Lung (tissue), 11 donors: ENCODE measurements at regions not wholly inside any gene's neighbourhood (a gene's known extent, or its start where the extent isn't known, plus 50 kb on each side); places are given as distances from the start of the nearest gene placed in this dataset.

Experiments
- ATAC-seq: fragments of 200-7000 bp; cut with Tn5 transposase; one replicate; pipeline ENCODE4 v1.9.1; 2020; ENCODE audit warnings: moderate number of reproducible peaks; ENCODE audit not compliant: insufficient read depth, low FRiP score
- DNase-seq, 3 donors: peaks; one replicate each; pipeline ENCODE4 v3.0.0-alpha.2; 2013 to 2017
- H3K27ac ChIP-seq, 2 donors: one replicate each; pipeline ENCODE4 v1.5.1; 2013; ENCODE audit warnings: mild to moderate bottlenecking in 2 of 2, moderate library complexity in 2 of 2, control low read depth in 1 of 2, inconsistent platforms in 1 of 2, low read depth in 1 of 2, low read length in 1 of 2
- H3K27me3 ChIP-seq, 3 donors: one replicate each; pipeline ENCODE4 v1.5.1; 2013; ENCODE audit warnings: low read length in 2 of 3; ENCODE audit not compliant: control insufficient read depth in 3 of 3, insufficient read depth in 3 of 3
- H3K36me3 ChIP-seq, 4 donors: one replicate each; pipeline ENCODE4 v1.5.1; 2013; ENCODE audit warnings: low read length in 4 of 4, mild to moderate bottlenecking in 1 of 4, moderate library complexity in 1 of 4; ENCODE audit not compliant: control insufficient read depth in 4 of 4, insufficient read depth in 4 of 4
- H3K4me1 ChIP-seq, 5 donors: one replicate each; pipeline ENCODE4 v1.5.1; 2013; ENCODE audit warnings: low read length in 5 of 5, mild to moderate bottlenecking in 2 of 5, moderate library complexity in 1 of 5; ENCODE audit not compliant: control insufficient read depth in 5 of 5, insufficient read depth in 5 of 5
- H3K4me3 ChIP-seq: one replicate; pipeline ENCODE4 v1.5.1; 2013; ENCODE audit warnings: mild to moderate bottlenecking, control low read depth, moderate library complexity
- H3K9ac ChIP-seq, 2 donors: one replicate each; pipeline ENCODE4 v1.5.1; 2013; ENCODE audit warnings: low read length in 2 of 2, control low read depth in 1 of 2; ENCODE audit not compliant: insufficient read depth in 1 of 2
- H3K9me3 ChIP-seq, 4 donors: one replicate each; pipeline ENCODE4 v1.5.1; 2013; ENCODE audit warnings: low read length in 3 of 4, mild to moderate bottlenecking in 1 of 4, moderate library complexity in 1 of 4; ENCODE audit not compliant: control insufficient read depth in 4 of 4, insufficient read depth in 3 of 4
- CTCF ChIP-seq: IDR thresholded peaks from 2 replicates; pipeline ENCODE4 v1.5.1; 2012; ENCODE audit warnings: mild to moderate bottlenecking; ENCODE audit errors: control extremely low read depth, extremely low read depth
- WGBS, 2 donors: extraction: QIAGEN DNeasy Blood & Tissue Kit; methylation state at CpG; one replicate each; pipeline ENCODE4 v1.1.7; 2013; 5-methylcytosine and 5-hydroxymethylcytosine counted together
- donor health status: control.
- donor health status: control.
- donor health status: Bipolar disorder and iron deficiency.
- donor health status: healthy.
- donor health status: DM: yes; HTN: yes; CAD: no.

GRCh38 chr21:43317959-43318358 lies 109.0 kb downstream of the SIK1 start:
- peaks cover 0 to 12% (median 1%) of the 10 kb centered on the region in 4 donors for H3K9me3 ChIP-seq
- no peak for DNase-seq

GRCh38 chr21:43317254-43317748 lies 109.6 kb downstream of the SIK1 start:
- no peak overlapping the region for H3K27ac ChIP-seq
- ATAC-seq, result no peak
- WGBS, 2 donors, result 95 to 96% methylated on average over 11 of the region's 11 CpGs

More at GRCh38 chr21:43317959-43318358, 109.0 kb downstream of the SIK1 start:
- Histone ChIP-seq H3K36me3 (no peaks in the 10 kb centered on the region), H3K4me3 (no peak overlapping the region), H3K9ac (no peak overlapping the region), H3K27me3 (no peaks in the 10 kb centered on the region), H3K27ac (no peak overlapping the region), H3K4me1 (peaks cover 0 to under 1% (median 0%) of the 10 kb centered on the region in 5 donors)
- ATAC-seq, result no peak
- no peak for TF ChIP-seq CTCF
- 79 to 86% methylated on average over 9 of the region's 9 CpGs for WGBS, 2 donors

DNA sequence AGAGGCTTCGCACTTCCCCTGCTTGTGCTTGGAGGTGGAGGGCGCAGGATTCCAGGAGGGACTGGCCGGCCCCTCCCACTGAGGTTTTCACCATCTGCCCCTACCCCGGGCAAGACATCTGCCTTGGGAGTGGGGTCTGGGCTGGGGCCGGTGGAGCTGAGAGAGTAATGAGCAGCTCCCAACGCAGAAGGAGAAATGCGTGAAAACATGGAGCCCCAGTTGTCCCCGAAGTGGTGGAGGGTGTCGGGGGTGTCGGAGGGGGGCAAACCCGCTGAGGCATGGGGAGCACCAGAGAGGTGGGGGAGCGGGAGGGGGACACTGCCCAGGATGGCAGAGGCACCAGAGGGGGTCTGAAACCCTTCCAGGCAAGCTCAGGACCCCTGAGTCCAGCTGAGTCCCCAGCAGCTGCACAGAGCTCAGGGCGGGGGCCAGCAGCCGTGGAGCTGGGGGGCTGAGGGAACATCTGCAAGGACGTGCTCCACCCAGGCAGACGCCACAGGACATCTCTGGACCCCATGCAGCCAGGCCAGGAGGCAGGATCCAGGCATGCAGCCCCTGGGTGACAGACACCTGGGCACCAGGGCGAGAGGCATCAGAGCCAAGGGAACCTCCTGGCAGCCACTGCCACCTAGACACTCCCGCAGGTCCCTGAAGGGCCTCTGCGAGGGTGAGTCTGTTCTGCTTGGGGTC lies 110.6 kb downstream of the SIK1 start:
- 89 to 94% methylated on average over 19 of the region's 19 CpGs for WGBS, 2 donors
- Histone ChIP-seq H3K4me1 (peaks cover 0 to 9% (median 0%) of the 10 kb centered on the region in 5 donors), H3K36me3 (no peaks in the 10 kb centered on the region), H3K27ac (no peak overlapping the region), H3K9ac (no peak overlapping the region), H3K9me3 (peaks cover 0 to 12% (median 1%) of the 10 kb centered on the region in 4 donors), H3K4me3 (no peak overlapping the region), H3K27me3 (no peaks in the 10 kb centered on the region)
- ATAC-seq (no peak), DNase-seq (no peak)
- no peak for TF ChIP-seq CTCF

More at GRCh38 chr21:43317254-43317748, 109.6 kb downstream of the SIK1 start:
- peaks cover 0 to 5% (median 0%) of the 10 kb centered on the region in 5 donors for H3K4me1 ChIP-seq
- H3K9me3 ChIP-seq, result peaks cover 0 to 12% (median 1%) of the 10 kb centered on the region in 4 donors
- DNase-seq, result no peak
- no peak overlapping the region for H3K4me3 ChIP-seq
- no peak for TF ChIP-seq CTCF
- no peaks in the 10 kb centered on the region for H3K36me3 ChIP-seq
- H3K27me3 ChIP-seq, result no peaks in the 10 kb centered on the region
- H3K9ac ChIP-seq, result no peak overlapping the region
